Keratinocyte (primary cell): ENCODE measurements at regions not wholly inside any gene's neighbourhood (a gene's known extent, or its start where the extent isn't known, plus 50 kb on each side); places are given as distances from the start of the nearest gene placed in this dataset.

ENCODE experiments used
- CTCF ChIP-seq, 3 experiments: IDR thresholded peaks in 1 of 3; conservative IDR thresholded peaks in 1 of 3; optimal IDR thresholded peaks in 1 of 3; 2 replicates in 2 of 3; 3 replicates in 1 of 3; pipeline versions ENCODE3 to v1.5.1; 2011; ENCODE audit warnings: low read length in 3 of 3, mild to moderate bottlenecking in 3 of 3, moderate library complexity in 2 of 3, control low read depth in 1 of 3, inconsistent platforms in 1 of 3; ENCODE audit not compliant: insufficient read depth in 2 of 3; ENCODE audit errors: extremely low read depth in 1 of 3
- EZH2 ChIP-seq: IDR thresholded peaks from one replicate; pipeline ENCODE4 v1.6.1; 2012; ENCODE audit warnings: inconsistent platforms, mild to moderate bottlenecking, low read length, moderate library complexity

- TF ChIP-seq CTCF (optimal IDR thresholded peaks at IDR 0.05 in 1 of 3, IDR thresholded peaks at IDR 0.05 in 1 of 3, conservative IDR thresholded peaks at IDR 0.05 in 1 of 3; ENCODE audit: extremely low read depth in 1 of 3, insufficient read depth in 2 of 3, low read length in 3 of 3) = no peak
- no peak for TF ChIP-seq EZH2
Measured at GRCh38 chr15:87792250-87793040, 464.1 kb downstream of the NTRK3 start.
